Breast epithelium (tissue), 4 donors: ENCODE measurements at regions not wholly inside any gene's neighbourhood (a gene's known extent, or its start where the extent isn't known, plus 50 kb on each side); places are given as distances from the start of the nearest gene placed in this dataset.

Source experiments
- DNase-seq, 2 donors: peaks; one replicate each; pipeline ENCODE4 v3.0.0-alpha.2; 2019; ENCODE audit warnings: low spot score in 2 of 2
- H3K27ac ChIP-seq, 2 donors: fragments of 200-600 bp; sonication (generic) in 1 of 2; one replicate each; pipeline ENCODE4 v1.5.1; 2016 to 2019; ENCODE audit warnings: mild to moderate bottlenecking in 1 of 2
- H3K27me3 ChIP-seq, 2 donors: fragments of 200-600 bp; sonication (generic) in 1 of 2; one replicate each; pipeline versions ENCODE4 v1.5.1 to v1.6.0; 2017 to 2019; ENCODE audit warnings: control low read depth in 1 of 2, mild to moderate bottlenecking in 1 of 2
- H3K36me3 ChIP-seq: fragments of 200-600 bp; one replicate; pipeline ENCODE4 v1.5.1; 2019
- H3K4me1 ChIP-seq, 2 donors: fragments of 200-600 bp; sonication (generic); one replicate each; pipeline ENCODE4 v1.5.1; 2016 to 2019; ENCODE audit warnings: control low read depth in 1 of 2
- H3K4me3 ChIP-seq, 3 donors: fragments of 200-600 bp; sonication (generic); 1 replicate in 2 of 3; 2 replicates in 1 of 3; pipeline ENCODE4 v1.5.1; 2016 to 2019; ENCODE audit warnings: mild to moderate bottlenecking in 3 of 3, moderate library complexity in 2 of 3
- H3K9me3 ChIP-seq, 2 donors: fragments of 200-600 bp; sonication (generic) in 1 of 2; one replicate each; pipeline ENCODE4 v1.5.1; 2016 to 2019; ENCODE audit warnings: control low read depth in 1 of 2
- CTCF ChIP-seq, 3 donors: fragments of 450-650 bp; IDR thresholded peaks; one replicate each; pipeline ENCODE4 v1.5.1; 2016 to 2017; ENCODE audit warnings: antibody characterized with exemption in 3 of 3, mild to moderate bottlenecking in 3 of 3, moderate library complexity in 3 of 3
- POLR2A ChIP-seq: fragments of 450-650 bp; IDR thresholded peaks from one replicate; pipeline ENCODE4 v1.6.1; 2016; ENCODE audit warnings: antibody characterized with exemption, mild to moderate bottlenecking, moderate library complexity
- POLR2AphosphoS5 ChIP-seq, 3 donors: sonication (generic); formaldehyde crosslinking; IDR thresholded peaks; one replicate each; pipeline ENCODE4 v1.6.1; 2017; ENCODE audit warnings: antibody characterized with exemption in 3 of 3
- intact Hi-C: fragments of 100-400 bp; cut with DNase I; formaldehyde crosslinking; loops from one replicate; pipeline ENCODE4 v1.15.1; 2023; ENCODE audit warnings: low total_unique reads

- no peak overlapping the region for H3K27ac ChIP-seq
- H3K4me1 ChIP-seq = no peaks in the 10 kb centered on the region
- intact Hi-C loops = no loop called here
- no peaks in the 10 kb centered on the region for H3K9me3 ChIP-seq
- H3K36me3 ChIP-seq = no peaks in the 10 kb centered on the region
- TF ChIP-seq CTCF (IDR thresholded peaks at IDR 0.05) = no peak
- no peak for TF ChIP-seq POLR2A
- TF ChIP-seq POLR2AphosphoS5 (IDR thresholded peaks at IDR 0.05) = no peak
- no peak overlapping the region for H3K4me3 ChIP-seq
- no peak for DNase-seq
- no peaks in the 10 kb centered on the region for H3K27me3 ChIP-seq
These were observed 156.2 kb upstream of the ANKH start for GRCh38 chr5:15027764-15028163.

GRCh38 chr5:15026944-15027343, 155.4 kb upstream of the ANKH start:
- H3K36me3 ChIP-seq = no peaks in the 10 kb centered on the region
- no peak overlapping the region for H3K4me3 ChIP-seq
- TF ChIP-seq POLR2A = no peak
- no peak for TF ChIP-seq POLR2AphosphoS5 (IDR thresholded peaks at IDR 0.05)
- no peak for TF ChIP-seq CTCF (IDR thresholded peaks at IDR 0.05)
- no peaks in the 10 kb centered on the region for H3K4me1 ChIP-seq
- intact Hi-C loops = no loop called here
- H3K27ac ChIP-seq = no peak overlapping the region
- H3K27me3 ChIP-seq = no peaks in the 10 kb centered on the region
- H3K9me3 ChIP-seq = no peaks in the 10 kb centered on the region
- no peak for DNase-seq

- Histone ChIP-seq H3K36me3 (no peaks in the 10 kb centered on the region), H3K4me3 (no peak overlapping the region), H3K4me1 (no peaks in the 10 kb centered on the region), H3K9me3 (no peaks in the 10 kb centered on the region), H3K27me3 (no peaks in the 10 kb centered on the region), H3K27ac (no peak overlapping the region)
- no peak for DNase-seq
- intact Hi-C loops = no loop called here
- no peak for TF ChIP-seq POLR2AphosphoS5 (IDR thresholded peaks at IDR 0.05)
- TF ChIP-seq POLR2A = no peak
- TF ChIP-seq CTCF (IDR thresholded peaks at IDR 0.05) = no peak
These were observed 154.7 kb upstream of the ANKH start for GRCh38 chr5:15026011-15026893.

- TF ChIP-seq POLR2AphosphoS5 (IDR thresholded peaks at IDR 0.05) (no peak), CTCF (IDR thresholded peaks at IDR 0.05) (no peak), POLR2A (no peak)
- peaks cover 0 to 4% of the 10 kb centered on the region in 2 donors for H3K9me3 ChIP-seq
- intact Hi-C loops = no loop called here
- H3K4me3 ChIP-seq = no peak overlapping the region
- no peaks in the 10 kb centered on the region for H3K4me1 ChIP-seq
- no peak overlapping the region for H3K27ac ChIP-seq
- no peaks in the 10 kb centered on the region for H3K27me3 ChIP-seq
- DNase-seq = no peak
- H3K36me3 ChIP-seq = no peaks in the 10 kb centered on the region
These were observed 152.3 kb upstream of the ANKH start for GRCh38 chr5:15023846-15024245.

GRCh38 chr5:15023266-15023665, 151.7 kb upstream of the ANKH start:
- TF ChIP-seq CTCF (IDR thresholded peaks at IDR 0.05) (no peak), POLR2AphosphoS5 (IDR thresholded peaks at IDR 0.05) (no peak), POLR2A (no peak)
- H3K27ac ChIP-seq = no peak overlapping the region
- no peaks in the 10 kb centered on the region for H3K36me3 ChIP-seq
- no peak for DNase-seq
- peaks cover 0 to 4% of the 10 kb centered on the region in 2 donors for H3K9me3 ChIP-seq
- intact Hi-C loops = no loop called here
- no peaks in the 10 kb centered on the region for H3K4me1 ChIP-seq
- H3K4me3 ChIP-seq = no peak overlapping the region
- H3K27me3 ChIP-seq = no peaks in the 10 kb centered on the region
